GM20000 (cell line): ENCODE measurements at regions not wholly inside any gene's neighbourhood (a gene's known extent, or its start where the extent isn't known, plus 50 kb on each side); places are given as distances from the start of the nearest gene placed in this dataset.

ENCODE experiments used
- DNase-seq: peaks from one replicate; pipeline ENCODE4 v3.0.0; 2012; ENCODE audit warnings: low spot score
- CTCF ChIP-seq: IDR thresholded peaks from 2 replicates; pipeline ENCODE4 v1.5.1; 2012; ENCODE audit warnings: mild to moderate bottlenecking, control low read depth; ENCODE audit errors: extremely low read depth, missing control alignments

- TF ChIP-seq CTCF: no peak
Observed at GRCh38 chr13:104705031-104705750, 1639.0 kb upstream of the SLC10A2 start.

GRCh38 chr13:104701591-104701990, 1635.4 kb upstream of the SLC10A2 start:
- no peak for TF ChIP-seq CTCF
- no peak for DNase-seq

More at GRCh38 chr13:104705031-104705750, 1639.0 kb upstream of the SLC10A2 start:
- DNase-seq: no peak

GRCh38 chr13:104694397-104694796, 1628.2 kb upstream of the SLC10A2 start:
- DNase-seq: no peak
- TF ChIP-seq CTCF: no peak

- no peak for DNase-seq
- TF ChIP-seq CTCF: no peak
Observed at GRCh38 chr13:104693126-104693525, 1626.9 kb upstream of the SLC10A2 start.

GRCh38 chr13:104691767-104692467, 1625.7 kb upstream of the SLC10A2 start:
- TF ChIP-seq CTCF: no peak
- no peak for DNase-seq

- DNase-seq: no peak
- no peak for TF ChIP-seq CTCF
Observed at GRCh38 chr13:104686484-104686883, 1620.3 kb upstream of the SLC10A2 start.

- no peak for TF ChIP-seq CTCF
- DNase-seq: no peak
Observed at GRCh38 chr13:104683789-104684188, 1617.6 kb upstream of the SLC10A2 start.
